ENCODE measurements at regions not wholly inside any gene's neighbourhood (a gene's known extent, or its start where the extent isn't known, plus 50 kb on each side); places are given as distances from the start of the nearest gene placed in this dataset.

DNA sequence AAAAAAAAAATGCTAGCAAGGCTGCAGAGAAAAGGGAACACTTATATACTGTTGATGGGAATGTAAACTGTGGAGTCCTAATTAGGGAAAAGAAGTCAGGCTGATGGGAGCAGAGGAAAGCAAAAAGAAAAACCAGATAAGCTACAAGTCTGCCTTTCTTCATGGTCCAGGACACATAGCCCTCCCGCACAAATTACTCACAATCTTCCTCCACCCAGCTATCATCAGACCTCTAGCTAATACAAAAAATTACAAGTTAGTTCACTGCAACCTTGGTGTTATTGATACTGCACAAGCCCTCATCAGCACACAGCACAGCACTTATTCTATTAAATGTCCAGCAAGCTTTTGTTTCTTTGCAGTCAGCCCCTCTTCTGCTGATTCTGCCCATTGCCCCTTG is 186.0 kb upstream of the ADRA1B start:
- intact Hi-C loops (cut with DNase I; ENCODE audit: low total_unique reads): no loop called here
- Histone ChIP-seq H3K27ac (no peak overlapping the region), H3K4me3 (no peak overlapping the region), H3K36me3 (no peaks in the 10 kb centered on the region), H3K4me1 (no peaks in the 10 kb centered on the region), H3K9me3 (no peaks in the 10 kb centered on the region), H3K27me3 (no peaks in the 10 kb centered on the region)
- DNase-seq (ENCODE audit: low spot score in 2 of 2): no peak
- TF ChIP-seq POLR2AphosphoS5 (IDR thresholded peaks at IDR 0.05): no peak
- TF ChIP-seq, protein P1, sequence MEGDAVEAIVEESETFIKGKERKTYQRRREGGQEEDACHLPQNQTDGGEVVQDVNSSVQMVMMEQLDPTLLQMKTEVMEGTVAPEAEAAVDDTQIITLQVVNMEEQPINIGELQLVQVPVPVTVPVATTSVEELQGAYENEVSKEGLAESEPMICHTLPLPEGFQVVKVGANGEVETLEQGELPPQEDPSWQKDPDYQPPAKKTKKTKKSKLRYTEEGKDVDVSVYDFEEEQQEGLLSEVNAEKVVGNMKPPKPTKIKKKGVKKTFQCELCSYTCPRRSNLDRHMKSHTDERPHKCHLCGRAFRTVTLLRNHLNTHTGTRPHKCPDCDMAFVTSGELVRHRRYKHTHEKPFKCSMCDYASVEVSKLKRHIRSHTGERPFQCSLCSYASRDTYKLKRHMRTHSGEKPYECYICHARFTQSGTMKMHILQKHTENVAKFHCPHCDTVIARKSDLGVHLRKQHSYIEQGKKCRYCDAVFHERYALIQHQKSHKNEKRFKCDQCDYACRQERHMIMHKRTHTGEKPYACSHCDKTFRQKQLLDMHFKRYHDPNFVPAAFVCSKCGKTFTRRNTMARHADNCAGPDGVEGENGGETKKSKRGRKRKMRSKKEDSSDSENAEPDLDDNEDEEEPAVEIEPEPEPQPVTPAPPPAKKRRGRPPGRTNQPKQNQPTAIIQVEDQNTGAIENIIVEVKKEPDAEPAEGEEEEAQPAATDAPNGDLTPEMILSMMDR (IDR thresholded peaks at IDR 0.05): no peak
- no peak for TF ChIP-seq POLR2A (IDR thresholded peaks at IDR 0.05)

DNA sequence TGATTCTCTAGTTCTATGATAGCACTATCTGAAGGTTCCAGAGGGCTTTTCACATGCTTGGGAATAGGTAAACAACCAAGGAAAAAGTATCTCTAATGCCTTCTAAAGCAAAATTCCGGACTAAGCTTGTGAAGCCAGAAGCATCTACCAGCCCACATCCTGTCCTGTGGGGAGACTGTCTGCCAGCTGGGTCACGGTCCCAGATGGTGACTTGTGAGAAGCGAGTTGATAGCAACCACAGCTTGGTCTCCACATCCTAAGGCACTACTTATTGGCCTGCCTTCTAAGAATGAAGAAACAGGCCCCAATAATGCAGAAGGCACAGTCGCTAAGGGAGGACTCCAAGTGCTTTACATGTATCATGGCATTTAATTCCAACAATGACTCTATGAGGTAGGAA is 184.1 kb upstream of the ADRA1B start:
- Histone ChIP-seq H3K4me1 (no peaks in the 10 kb centered on the region), H3K36me3 (no peaks in the 10 kb centered on the region), H3K9me3 (no peaks in the 10 kb centered on the region), H3K27ac (no peak overlapping the region), H3K4me3 (no peak overlapping the region), H3K27me3 (peaks cover 0 to 4% of the 10 kb centered on the region in 2 donors)
- no peak for DNase-seq (ENCODE audit: low spot score in 2 of 2)
- intact Hi-C loops (cut with DNase I; ENCODE audit: low total_unique reads): no loop called here
- TF ChIP-seq POLR2A (IDR thresholded peaks at IDR 0.05): no peak
- TF ChIP-seq, protein P1 (IDR thresholded peaks at IDR 0.05): no peak
- no peak for TF ChIP-seq POLR2AphosphoS5 (IDR thresholded peaks at IDR 0.05)

DNA sequence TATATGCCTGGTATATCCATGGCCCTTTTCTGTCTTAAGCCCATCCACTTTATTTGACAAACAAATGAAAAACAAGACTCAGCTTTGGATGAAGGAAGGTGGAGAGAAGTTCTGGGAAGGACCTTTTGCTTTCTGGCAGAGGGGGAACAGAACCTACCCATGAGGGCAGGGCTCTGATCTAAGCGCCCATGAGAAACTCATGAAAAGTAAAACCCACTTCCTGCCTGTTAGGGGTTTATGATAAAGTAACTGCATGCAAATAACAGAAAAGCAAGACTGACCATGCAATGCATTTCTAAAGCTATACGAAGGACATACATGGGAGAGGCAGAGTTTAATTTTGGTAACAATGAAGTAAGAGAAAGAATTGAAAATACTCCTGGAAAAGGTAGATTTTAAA is 181.9 kb upstream of the ADRA1B start:
- no peak for DNase-seq (ENCODE audit: low spot score in 2 of 2)
- intact Hi-C loops (cut with DNase I; ENCODE audit: low total_unique reads): loop anchor here (2.0 kb wide), 1 partner anchor 66 kb away; no protein-coding TSS in a partner anchor
- no peaks in the 10 kb centered on the region for H3K4me1 ChIP-seq
- no peak overlapping the region for H3K27ac ChIP-seq
- TF ChIP-seq POLR2A (IDR thresholded peaks at IDR 0.05) (no peak), POLR2AphosphoS5 (IDR thresholded peaks at IDR 0.05) (no peak)
- TF ChIP-seq, protein P1 (IDR thresholded peaks at IDR 0.05): no peak
- peaks cover 0 to 7% of the 10 kb centered on the region in 2 donors for H3K27me3 ChIP-seq
- H3K36me3 ChIP-seq: no peaks in the 10 kb centered on the region
- no peaks in the 10 kb centered on the region for H3K9me3 ChIP-seq
- no peak overlapping the region for H3K4me3 ChIP-seq

DNA sequence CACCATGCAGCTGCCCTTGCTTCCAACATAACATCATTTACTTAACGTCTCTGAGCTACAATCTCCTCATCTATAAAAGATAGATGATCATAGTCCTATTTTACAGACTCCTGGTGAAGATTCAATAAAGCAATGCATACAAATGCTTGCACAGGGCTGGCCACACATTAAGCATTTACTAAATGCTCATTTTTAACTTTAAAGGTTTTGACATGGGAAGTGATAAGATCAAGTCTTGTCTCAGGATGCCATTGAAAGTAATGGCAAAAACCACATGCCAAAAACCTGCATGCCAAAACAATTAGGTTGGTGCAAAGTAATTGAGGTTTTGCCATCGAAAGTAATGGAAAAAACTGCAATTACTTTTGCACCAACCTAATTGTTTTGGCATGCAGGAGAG is 181.2 kb upstream of the ADRA1B start:
- Histone ChIP-seq H3K27me3 (peaks cover 0 to 8% of the 10 kb centered on the region in 2 donors), H3K9me3 (no peaks in the 10 kb centered on the region), H3K4me1 (no peaks in the 10 kb centered on the region), H3K4me3 (no peak overlapping the region), H3K27ac (no peak overlapping the region), H3K36me3 (no peaks in the 10 kb centered on the region)
- intact Hi-C loops (cut with DNase I; ENCODE audit: low total_unique reads): loop anchor here (2.0 kb wide), 1 partner anchor 66 kb away; no protein-coding TSS in a partner anchor
- no peak for TF ChIP-seq POLR2A (IDR thresholded peaks at IDR 0.05)
- TF ChIP-seq, protein P1 (IDR thresholded peaks at IDR 0.05): no peak
- TF ChIP-seq POLR2AphosphoS5 (IDR thresholded peaks at IDR 0.05): no peak
- no peak for DNase-seq (ENCODE audit: low spot score in 2 of 2)

DNA sequence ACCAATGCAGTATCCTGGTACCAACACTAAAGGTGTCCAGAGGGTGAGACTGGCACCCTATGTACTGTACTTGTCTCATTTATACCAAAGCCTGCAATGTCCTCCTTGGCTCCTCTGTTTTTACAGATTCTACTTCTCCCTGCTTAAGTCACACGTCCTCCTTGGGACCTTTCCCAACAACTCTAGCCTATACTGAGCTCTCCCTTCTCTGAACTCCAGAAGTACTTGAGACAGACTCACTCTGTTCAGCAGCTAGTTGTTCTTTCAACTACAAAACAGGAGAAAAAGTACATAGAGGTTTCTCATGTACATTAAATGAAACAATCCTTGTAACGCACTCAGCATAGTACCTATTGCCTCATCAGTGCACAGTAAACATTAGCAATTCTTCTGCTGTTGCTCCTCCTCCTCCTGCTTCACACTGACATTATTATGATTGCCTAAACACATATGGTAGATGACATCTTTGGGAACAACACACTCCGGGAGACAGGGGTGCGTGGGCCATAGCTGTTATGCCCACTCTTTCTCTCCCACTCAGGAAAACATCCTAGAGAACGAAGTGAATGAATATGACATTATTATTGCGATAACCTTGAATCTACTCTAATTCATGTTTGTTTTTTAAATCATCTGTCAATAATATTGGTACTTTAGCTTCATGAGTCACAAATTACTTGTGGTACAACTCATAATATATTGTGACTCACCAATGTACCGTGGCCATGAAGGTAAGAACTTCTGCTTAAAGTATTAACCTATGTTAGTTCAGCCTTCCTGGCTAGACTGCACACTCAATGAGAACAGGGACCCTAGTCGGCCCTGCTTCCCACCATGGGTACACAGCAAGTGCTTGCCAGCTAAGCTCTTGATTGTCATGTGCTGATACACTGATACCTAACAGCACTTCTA is 180.3 kb upstream of the ADRA1B start:
- H3K4me1 ChIP-seq: no peaks in the 10 kb centered on the region
- H3K27me3 ChIP-seq: peaks cover 0 to 8% of the 10 kb centered on the region in 2 donors
- H3K9me3 ChIP-seq: no peaks in the 10 kb centered on the region
- H3K4me3 ChIP-seq: no peak overlapping the region
- no peak for DNase-seq (ENCODE audit: low spot score in 2 of 2)
- H3K36me3 ChIP-seq: no peaks in the 10 kb centered on the region
- intact Hi-C loops (cut with DNase I; ENCODE audit: low total_unique reads): loop anchor here (2.0 kb wide), 1 partner anchor 65 kb away; no protein-coding TSS in a partner anchor
- no peak for TF ChIP-seq POLR2A (IDR thresholded peaks at IDR 0.05)
- TF ChIP-seq POLR2AphosphoS5 (IDR thresholded peaks at IDR 0.05): no peak
- no peak overlapping the region for H3K27ac ChIP-seq

All from breast epithelium (tissue), 4 donors.